GM10248 (cell line): ENCODE measurements at regions not wholly inside any gene's neighbourhood (a gene's known extent, or its start where the extent isn't known, plus 50 kb on each side); places are given as distances from the start of the nearest gene placed in this dataset.

Experiments used
- CTCF ChIA-PET: fragments of 300-600 bp; sonication (Branson Sonifier 250); formaldehyde crosslinking; extraction: SDS; loops from one replicate; lab custom pipeline; 2021; ENCODE audit warnings: antibody characterized with exemption; lab: Yijun Ruan, JAX
- POLR2A ChIA-PET: fragments of 350-650 bp; sonication (Branson Sonifier 250); formaldehyde crosslinking; extraction: SDS; loops from one replicate; lab custom pipeline; 2020; ENCODE audit warnings: antibody characterized with exemption; lab: Yijun Ruan, JAX
- DNase-seq: peaks from one replicate; pipeline ENCODE4 v3.0.0; 2012; ENCODE audit errors: extremely low spot score
- CTCF ChIP-seq: IDR thresholded peaks from 2 replicates; pipeline ENCODE4 v1.5.1; 2012; ENCODE audit warnings: mild to moderate bottlenecking, low read depth; ENCODE audit errors: extremely low read depth, missing control alignments, control extremely low read depth

GRCh38 chr2:67212203-67212602, 184.9 kb upstream of the ETAA1 start:
- no peak for TF ChIP-seq CTCF
- POLR2A ChIA-PET: no interaction called here
- DNase-seq: no peak
- CTCF ChIA-PET: no interaction called here

GRCh38 chr2:67213270-67213670, 183.9 kb upstream of the ETAA1 start:
- no peak for DNase-seq
- ChIA-PET POLR2A (no interaction called here), CTCF (no interaction called here)
- TF ChIP-seq CTCF: no peak

DNA sequence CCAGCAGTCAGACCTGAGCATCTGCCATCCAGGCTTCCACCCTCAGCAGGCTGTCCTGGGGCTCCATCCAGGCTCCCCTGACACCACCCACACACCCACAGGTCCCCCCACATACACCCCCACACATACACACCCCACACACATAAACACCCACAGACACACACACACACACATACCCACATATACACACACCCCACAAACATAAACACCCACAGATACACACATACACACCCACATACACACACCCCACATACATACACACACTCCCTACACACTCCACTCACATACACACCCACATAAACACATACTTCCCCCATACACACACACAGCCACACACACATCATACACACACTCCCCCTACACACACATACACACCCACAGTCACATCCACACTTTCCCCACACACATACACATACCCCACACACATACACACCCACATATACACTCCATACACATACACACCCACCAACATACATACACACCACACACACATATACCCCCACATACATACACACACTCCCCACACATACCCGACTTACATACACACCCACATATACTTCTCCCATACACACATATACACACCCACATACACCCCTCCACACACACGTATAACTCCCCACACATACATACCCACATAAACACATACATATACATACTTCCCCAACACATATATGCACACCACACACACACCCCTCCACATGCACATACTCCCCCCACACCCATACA, 183.3 kb upstream of the ETAA1 start:
- TF ChIP-seq CTCF: no peak
- DNase-seq: no peak
- POLR2A ChIA-PET: no interaction called here
- CTCF ChIA-PET: no interaction called here

DNA sequence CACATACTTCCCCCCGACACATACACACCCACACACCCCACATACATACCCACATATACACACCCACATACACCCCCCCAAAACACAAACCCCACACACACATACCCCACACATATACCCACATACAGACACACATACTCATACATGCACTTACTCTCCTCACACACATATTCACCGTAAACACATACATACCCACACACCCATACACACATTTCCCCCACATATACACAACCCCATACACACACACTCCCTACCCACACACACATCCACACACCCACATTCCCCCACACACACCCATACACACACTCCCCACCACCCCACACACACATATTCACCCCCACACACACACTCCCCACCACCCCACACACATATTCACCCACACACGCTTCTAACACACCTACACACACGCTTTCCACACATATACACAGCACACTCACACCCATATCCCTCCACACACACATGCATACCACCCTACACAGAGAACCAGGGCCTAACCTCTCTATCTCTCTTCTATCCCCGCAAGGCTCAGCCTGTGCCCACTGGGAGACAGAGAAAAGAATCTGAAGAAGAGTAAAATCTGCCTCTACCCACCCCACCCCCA, 182.4 kb upstream of the ETAA1 start:
- no peak for TF ChIP-seq CTCF
- CTCF ChIA-PET: interaction anchor here (3.8 kb wide), 1 partner anchor 8 kb away, joined by 9 read pairs; no protein-coding TSS in a partner anchor
- POLR2A ChIA-PET: no interaction called here
- DNase-seq: no peak

DNA sequence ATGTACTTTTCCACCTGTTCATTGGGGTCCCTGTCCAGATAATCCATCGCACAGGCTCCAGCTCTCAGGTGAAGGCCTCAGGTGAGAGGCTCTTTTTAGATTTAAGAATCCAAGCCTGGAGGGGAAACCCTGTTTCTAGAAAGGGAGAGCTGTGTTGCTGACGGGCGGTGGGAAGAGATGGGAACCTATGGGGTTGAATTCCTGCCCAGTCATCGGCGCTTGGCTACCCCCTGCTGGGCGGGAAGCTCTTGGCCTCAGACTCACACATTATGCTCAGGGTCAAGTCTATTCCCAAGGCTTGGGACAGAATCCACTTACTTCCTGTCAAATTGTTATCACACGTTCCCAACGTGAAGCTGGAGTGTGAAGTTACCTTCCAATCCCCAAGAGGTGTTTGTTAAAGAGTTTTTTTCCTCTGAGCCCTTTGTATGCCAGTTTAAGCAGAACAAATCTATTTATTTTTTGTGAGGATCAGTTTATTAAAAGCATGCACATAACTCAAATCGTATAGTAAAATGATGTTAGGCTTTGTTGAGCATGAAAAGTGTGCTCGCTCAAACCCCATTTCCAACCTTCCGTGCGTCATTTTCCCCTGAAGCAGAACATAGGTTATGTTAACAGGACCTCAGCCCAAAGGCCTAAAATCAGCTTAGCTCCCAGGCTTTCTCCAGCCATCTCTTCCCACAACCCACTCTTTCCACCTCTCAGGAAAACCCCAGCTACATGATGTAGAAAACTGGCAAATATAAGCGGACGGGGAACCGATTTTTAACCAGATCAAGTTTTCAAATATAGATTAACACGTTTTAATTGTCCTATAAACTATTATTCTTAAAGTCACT, 181.7 kb upstream of the ETAA1 start:
- POLR2A ChIA-PET: no interaction called here
- DNase-seq: peak; percentile 5
- CTCF ChIA-PET: interaction anchor here (1.5 to 3.8 kb wide), 3 partner anchors 8 to 132 kb away, joined by 3 to 9 read pairs (median 5); no protein-coding TSS in a partner anchor
- peak; percentile 15 for TF ChIP-seq CTCF

DNA sequence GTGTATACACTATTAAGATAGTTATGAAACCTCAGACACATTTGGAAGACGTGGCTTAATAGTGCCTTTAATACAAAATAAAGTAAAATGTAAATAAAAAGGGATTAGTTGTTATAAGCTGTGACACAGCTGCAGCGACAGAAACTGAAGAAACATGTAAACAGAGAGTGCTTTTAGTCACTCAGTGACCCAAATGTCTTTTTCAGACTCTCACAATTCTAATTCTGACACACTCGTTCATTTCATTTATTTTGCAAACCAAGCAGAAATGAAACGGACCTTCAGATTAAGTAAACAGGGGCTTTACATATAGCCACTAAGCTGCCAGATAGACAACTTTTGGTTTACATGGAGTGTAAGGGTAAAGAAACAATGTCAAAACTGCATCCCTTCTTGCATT, 181.0 kb upstream of the ETAA1 start:
- no peak for DNase-seq
- CTCF ChIA-PET: interaction anchor here (1.5 to 3.8 kb wide), 4 partner anchors 9 to 132 kb away, joined by 3 to 9 read pairs (median 4); no protein-coding TSS in a partner anchor
- TF ChIP-seq CTCF: no peak
- POLR2A ChIA-PET: no interaction called here
